ENCODE measurements at regions not wholly inside any gene's neighbourhood (a gene's known extent, or its start where the extent isn't known, plus 50 kb on each side); places are given as distances from the start of the nearest gene placed in this dataset.

DNA sequence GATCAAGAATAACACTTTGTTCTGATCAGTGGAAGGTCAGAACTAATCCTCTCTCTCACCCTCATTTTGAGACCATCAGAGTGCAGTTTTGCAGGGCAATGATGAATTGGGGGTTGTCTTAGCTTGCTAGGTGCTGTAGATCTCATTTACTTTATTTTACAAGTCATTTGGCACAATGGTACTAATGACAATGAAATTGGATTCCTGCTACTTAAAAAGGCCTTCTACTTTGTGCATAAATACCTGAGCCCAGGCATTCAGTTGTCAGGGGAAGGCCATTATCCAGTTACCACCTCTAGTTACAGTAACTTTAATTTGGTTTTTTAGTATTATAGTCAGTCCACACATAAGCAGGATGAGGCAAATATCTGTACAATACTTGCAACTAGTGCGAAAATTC, 240.0 kb downstream of the HDGFL1 start:
- no peaks in the 10 kb centered on the region for H3K36me3 ChIP-seq (ENCODE audit: insufficient read depth, low read length)
- H3K27ac ChIP-seq (ENCODE audit: low read depth, low read length), result no peak overlapping the region
- H3K27me3 ChIP-seq (ENCODE audit: control insufficient read depth in 1 of 2, insufficient read depth in 2 of 2, low read length in 2 of 2), result no peaks in the 10 kb centered on the region
- no peak overlapping the region for H3K4me3 ChIP-seq (ENCODE audit: low read depth in 1 of 2, low read length in 2 of 2)
- peaks cover 7% of the 10 kb centered on the region for H3K4me1 ChIP-seq (ENCODE audit: insufficient read depth, low read length)
- no peaks in the 10 kb centered on the region for H3K9me3 ChIP-seq (ENCODE audit: low read length)
- no peak overlapping the region for H3K9ac ChIP-seq (ENCODE audit: low read length)

GRCh38 chr6:22819209-22819608, 249.8 kb downstream of the HDGFL1 start:
- Histone ChIP-seq H3K27ac (ENCODE audit: low read depth, low read length) (no peak overlapping the region), H3K9ac (ENCODE audit: low read length) (no peak overlapping the region), H3K9me3 (ENCODE audit: low read length) (no peaks in the 10 kb centered on the region), H3K4me3 (ENCODE audit: low read depth in 1 of 2, low read length in 2 of 2) (no peak overlapping the region), H3K36me3 (ENCODE audit: insufficient read depth, low read length) (no peaks in the 10 kb centered on the region), H3K27me3 (ENCODE audit: control insufficient read depth in 1 of 2, insufficient read depth in 2 of 2, low read length in 2 of 2) (no peaks in the 10 kb centered on the region), H3K4me1 (ENCODE audit: insufficient read depth, low read length) (no peaks in the 10 kb centered on the region)

- no peaks in the 10 kb centered on the region for H3K9me3 ChIP-seq (ENCODE audit: low read length)
- no peaks in the 10 kb centered on the region for H3K27me3 ChIP-seq (ENCODE audit: control insufficient read depth in 1 of 2, insufficient read depth in 2 of 2, low read length in 2 of 2)
- H3K4me3 ChIP-seq (ENCODE audit: low read depth in 1 of 2, low read length in 2 of 2), result no peak overlapping the region
- no peaks in the 10 kb centered on the region for H3K36me3 ChIP-seq (ENCODE audit: insufficient read depth, low read length)
- no peak overlapping the region for H3K27ac ChIP-seq (ENCODE audit: low read depth, low read length)
- no peak overlapping the region for H3K9ac ChIP-seq (ENCODE audit: low read length)
- no peaks in the 10 kb centered on the region for H3K4me1 ChIP-seq (ENCODE audit: insufficient read depth, low read length)
Measured at GRCh38 chr6:22821664-22822320, 252.4 kb downstream of the HDGFL1 start.

GRCh38 chr6:22825210-22825609, 255.8 kb downstream of the HDGFL1 start:
- no peaks in the 10 kb centered on the region for H3K27me3 ChIP-seq (ENCODE audit: control insufficient read depth in 1 of 2, insufficient read depth in 2 of 2, low read length in 2 of 2)
- no peaks in the 10 kb centered on the region for H3K36me3 ChIP-seq (ENCODE audit: insufficient read depth, low read length)
- H3K4me3 ChIP-seq (ENCODE audit: low read depth in 1 of 2, low read length in 2 of 2), result no peak overlapping the region
- no peak overlapping the region for H3K27ac ChIP-seq (ENCODE audit: low read depth, low read length)
- H3K9me3 ChIP-seq (ENCODE audit: low read length), result no peaks in the 10 kb centered on the region
- H3K4me1 ChIP-seq (ENCODE audit: insufficient read depth, low read length), result peaks cover 7% of the 10 kb centered on the region
- no peak overlapping the region for H3K9ac ChIP-seq (ENCODE audit: low read length)

DNA sequence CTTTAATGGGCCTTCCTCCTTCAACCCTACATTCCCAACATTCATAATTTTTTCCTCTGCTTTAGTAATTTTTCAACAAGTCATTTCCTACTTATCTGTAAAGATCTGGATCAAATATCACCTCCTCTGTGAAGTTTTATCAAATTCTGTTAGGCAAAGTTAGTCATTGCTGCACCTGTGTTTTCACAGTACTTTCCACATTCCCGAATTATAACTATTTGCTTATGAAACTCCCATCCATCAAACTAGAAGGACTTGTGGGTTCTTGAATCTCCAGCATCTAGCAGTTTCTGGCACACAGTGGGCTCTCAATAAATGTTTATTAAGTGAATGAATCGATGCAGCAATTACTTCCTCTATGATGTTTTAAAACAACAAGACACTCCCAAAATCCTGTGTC, 257.6 kb downstream of the HDGFL1 start:
- Histone ChIP-seq H3K9ac (ENCODE audit: low read length) (no peak overlapping the region), H3K36me3 (ENCODE audit: insufficient read depth, low read length) (no peaks in the 10 kb centered on the region), H3K4me1 (ENCODE audit: insufficient read depth, low read length) (peaks cover 7% of the 10 kb centered on the region), H3K27ac (ENCODE audit: low read depth, low read length) (no peak overlapping the region), H3K27me3 (ENCODE audit: control insufficient read depth in 1 of 2, insufficient read depth in 2 of 2, low read length in 2 of 2) (no peaks in the 10 kb centered on the region), H3K4me3 (ENCODE audit: low read depth in 1 of 2, low read length in 2 of 2) (no peak overlapping the region), H3K9me3 (ENCODE audit: low read length) (no peaks in the 10 kb centered on the region)

DNA sequence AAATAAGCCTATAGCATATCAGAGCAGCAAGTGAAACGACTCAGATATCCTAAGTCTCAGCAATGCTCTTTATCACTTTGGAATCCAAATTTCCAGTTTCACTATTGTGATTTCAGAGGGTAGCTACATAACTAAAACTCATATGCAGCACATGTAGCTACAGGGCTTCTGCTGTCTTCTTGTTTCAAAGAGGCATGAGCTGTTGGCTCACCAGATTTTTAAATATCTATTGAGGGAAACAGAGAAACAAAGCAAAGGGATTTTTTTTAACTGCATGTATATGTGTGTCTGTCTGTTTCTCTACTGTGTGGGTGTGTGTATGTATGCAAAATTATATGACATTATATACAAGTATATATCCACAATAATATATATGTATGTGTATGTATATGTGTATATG, 258.4 kb downstream of the HDGFL1 start:
- H3K9ac ChIP-seq (ENCODE audit: low read length), result no peak overlapping the region
- no peaks in the 10 kb centered on the region for H3K27me3 ChIP-seq (ENCODE audit: control insufficient read depth in 1 of 2, insufficient read depth in 2 of 2, low read length in 2 of 2)
- H3K4me3 ChIP-seq (ENCODE audit: low read depth in 1 of 2, low read length in 2 of 2), result no peak overlapping the region
- no peak overlapping the region for H3K27ac ChIP-seq (ENCODE audit: low read depth, low read length)
- H3K4me1 ChIP-seq (ENCODE audit: insufficient read depth, low read length), result peaks cover 7% of the 10 kb centered on the region
- no peaks in the 10 kb centered on the region for H3K9me3 ChIP-seq (ENCODE audit: low read length)
- no peaks in the 10 kb centered on the region for H3K36me3 ChIP-seq (ENCODE audit: insufficient read depth, low read length)

DNA sequence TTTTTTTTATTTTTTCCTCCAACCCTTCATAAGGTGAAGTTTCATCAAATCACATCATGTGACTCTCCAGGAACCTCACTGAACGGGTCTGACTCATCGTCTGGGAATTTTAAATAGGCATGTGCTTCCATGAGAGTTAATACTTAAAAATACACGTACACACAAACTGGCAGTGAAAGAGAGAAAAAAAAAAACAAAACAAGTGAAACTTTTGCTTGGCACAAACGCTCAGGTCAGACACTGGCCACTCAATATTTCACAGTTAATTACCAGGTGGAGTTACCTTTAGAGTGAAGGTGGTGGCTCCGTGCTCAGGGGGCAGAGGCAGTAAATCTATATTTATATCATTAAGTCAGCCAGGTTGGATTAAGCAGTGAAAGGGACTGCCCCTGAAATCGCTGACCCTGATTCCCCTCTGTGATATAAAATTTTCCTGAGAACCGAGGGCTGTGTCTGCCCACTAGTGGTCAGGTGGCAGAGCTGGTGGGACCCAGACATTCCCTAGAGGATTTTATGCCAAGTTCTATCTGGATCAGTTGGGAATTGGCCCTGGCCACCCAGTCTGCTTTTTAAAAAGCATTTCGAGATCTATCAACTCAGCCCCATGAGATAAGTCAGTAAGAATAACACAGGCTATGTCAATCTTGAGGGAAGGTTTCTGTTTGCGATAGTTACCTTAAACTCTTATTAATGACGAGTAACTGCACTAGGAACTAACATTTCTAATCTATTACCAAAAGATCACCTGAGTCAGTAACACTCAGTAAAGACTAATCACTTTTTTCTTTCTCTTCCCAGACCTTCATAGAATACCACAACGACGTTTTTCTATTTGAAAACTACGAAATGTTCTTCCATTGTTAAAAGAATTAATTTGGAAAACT, 259.1 kb downstream of the HDGFL1 start:
- H3K9ac ChIP-seq (ENCODE audit: low read length), result no peak overlapping the region

DNA sequence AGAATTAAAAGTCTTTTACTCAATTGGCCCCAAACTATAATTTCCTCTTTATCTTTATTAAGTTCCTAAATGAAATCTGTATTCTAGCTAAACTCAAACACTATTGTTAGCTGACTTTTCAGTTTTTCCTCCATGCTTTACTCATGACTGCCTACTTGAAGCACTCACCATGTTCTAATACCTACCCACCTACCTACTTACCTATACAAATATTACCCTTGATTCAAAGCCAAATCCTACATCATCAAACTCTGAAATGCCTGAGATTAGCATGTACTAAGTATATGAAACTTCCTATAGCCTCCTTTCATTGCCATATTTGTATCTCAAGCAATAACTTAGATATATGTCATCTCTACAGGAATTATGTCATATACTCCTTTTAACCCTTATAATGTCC, 259.7 kb downstream of the HDGFL1 start:
- Histone ChIP-seq H3K27ac (ENCODE audit: low read depth, low read length) (no peak overlapping the region), H3K9me3 (ENCODE audit: low read length) (no peaks in the 10 kb centered on the region), H3K4me3 (ENCODE audit: low read depth in 1 of 2, low read length in 2 of 2) (no peak overlapping the region), H3K27me3 (ENCODE audit: control insufficient read depth in 1 of 2, insufficient read depth in 2 of 2, low read length in 2 of 2) (no peaks in the 10 kb centered on the region), H3K9ac (ENCODE audit: low read length) (no peak overlapping the region), H3K4me1 (ENCODE audit: insufficient read depth, low read length) (peaks cover 7% of the 10 kb centered on the region), H3K36me3 (ENCODE audit: insufficient read depth, low read length) (no peaks in the 10 kb centered on the region)

More for the DNA sequence above, 259.1 kb downstream of the HDGFL1 start:
- Histone ChIP-seq H3K27me3 (ENCODE audit: control insufficient read depth in 1 of 2, insufficient read depth in 2 of 2, low read length in 2 of 2) (no peaks in the 10 kb centered on the region), H3K27ac (ENCODE audit: low read depth, low read length) (no peak overlapping the region), H3K9me3 (ENCODE audit: low read length) (no peaks in the 10 kb centered on the region), H3K4me1 (ENCODE audit: insufficient read depth, low read length) (peaks cover 7% of the 10 kb centered on the region), H3K36me3 (ENCODE audit: insufficient read depth, low read length) (no peaks in the 10 kb centered on the region), H3K4me3 (ENCODE audit: low read depth in 1 of 2, low read length in 2 of 2) (no peak overlapping the region)

DNA sequence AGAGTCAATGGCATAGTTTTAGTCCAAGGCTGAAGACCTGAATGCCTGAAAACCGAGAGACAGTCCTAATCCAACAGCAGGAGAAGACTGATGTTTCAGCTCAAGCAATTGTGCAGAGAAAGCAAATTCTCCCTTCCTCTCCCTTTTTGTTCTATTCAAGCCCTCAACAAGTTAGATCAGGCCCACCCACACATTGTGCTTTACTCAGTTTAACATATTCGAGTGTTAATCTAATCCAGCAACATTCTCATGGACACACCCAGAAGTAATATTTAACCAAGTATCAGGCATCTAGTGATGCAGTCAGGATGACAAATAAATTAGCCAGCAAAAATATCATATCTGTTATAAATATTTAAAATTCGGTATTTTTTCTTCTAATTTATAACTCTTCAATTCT, 261.1 kb downstream of the HDGFL1 start:
- no peaks in the 10 kb centered on the region for H3K27me3 ChIP-seq (ENCODE audit: control insufficient read depth in 1 of 2, insufficient read depth in 2 of 2, low read length in 2 of 2)
- no peak overlapping the region for H3K9ac ChIP-seq (ENCODE audit: low read length)

GRCh38 chr6:22833191-22833590, 263.8 kb downstream of the HDGFL1 start:
- Histone ChIP-seq H3K36me3 (ENCODE audit: insufficient read depth, low read length) (no peaks in the 10 kb centered on the region), H3K4me3 (ENCODE audit: low read depth in 1 of 2, low read length in 2 of 2) (no peak overlapping the region), H3K9ac (ENCODE audit: low read length) (no peak overlapping the region), H3K9me3 (ENCODE audit: low read length) (no peaks in the 10 kb centered on the region), H3K27ac (ENCODE audit: low read depth, low read length) (no peak overlapping the region), H3K4me1 (ENCODE audit: insufficient read depth, low read length) (peaks cover 5% of the 10 kb centered on the region), H3K27me3 (ENCODE audit: control insufficient read depth in 1 of 2, insufficient read depth in 2 of 2, low read length in 2 of 2) (no peaks in the 10 kb centered on the region)

More for the DNA sequence above, 261.1 kb downstream of the HDGFL1 start:
- peaks cover 7% of the 10 kb centered on the region for H3K4me1 ChIP-seq (ENCODE audit: insufficient read depth, low read length)
- H3K27ac ChIP-seq (ENCODE audit: low read depth, low read length), result no peak overlapping the region
- H3K4me3 ChIP-seq (ENCODE audit: low read depth in 1 of 2, low read length in 2 of 2), result no peak overlapping the region
- H3K9me3 ChIP-seq (ENCODE audit: low read length), result no peaks in the 10 kb centered on the region
- no peaks in the 10 kb centered on the region for H3K36me3 ChIP-seq (ENCODE audit: insufficient read depth, low read length)

DNA sequence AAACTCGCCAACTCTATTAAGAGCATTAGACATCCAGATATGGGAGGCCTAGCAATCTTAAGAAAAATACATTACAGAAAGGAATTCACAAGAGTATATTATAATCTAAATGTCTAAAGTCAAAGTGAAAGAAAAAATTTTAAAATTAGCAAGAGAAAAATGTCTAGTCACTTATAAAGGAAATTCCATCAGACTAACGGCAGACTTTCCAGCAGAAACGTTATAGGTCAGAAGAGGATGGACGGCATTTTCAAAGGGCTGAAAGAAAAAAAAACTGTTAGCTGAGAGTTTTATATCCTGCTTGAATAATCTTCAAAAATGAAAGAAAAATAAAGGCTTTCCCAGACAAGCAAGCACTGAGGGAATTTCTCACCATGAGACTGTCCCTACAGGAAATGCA, 269.0 kb downstream of the HDGFL1 start:
- H3K9me3 ChIP-seq (ENCODE audit: low read length), result no peaks in the 10 kb centered on the region
- no peak overlapping the region for H3K9ac ChIP-seq (ENCODE audit: low read length)
- H3K27me3 ChIP-seq (ENCODE audit: control insufficient read depth in 1 of 2, insufficient read depth in 2 of 2, low read length in 2 of 2), result no peaks in the 10 kb centered on the region
- no peaks in the 10 kb centered on the region for H3K4me1 ChIP-seq (ENCODE audit: insufficient read depth, low read length)
- no peak overlapping the region for H3K4me3 ChIP-seq (ENCODE audit: low read depth in 1 of 2, low read length in 2 of 2)
- H3K27ac ChIP-seq (ENCODE audit: low read depth, low read length), result no peak overlapping the region
- H3K36me3 ChIP-seq (ENCODE audit: insufficient read depth, low read length), result no peaks in the 10 kb centered on the region

Data from muscle layer of colon (tissue), 2 donors.